WERI-Rb-1 (cell line): ENCODE measurements at regions not wholly inside any gene's neighbourhood (a gene's known extent, or its start where the extent isn't known, plus 50 kb on each side); places are given as distances from the start of the nearest gene placed in this dataset.

ENCODE experiments used
- DNase-seq: peaks from one replicate; pipeline ENCODE4 v3.0.0-alpha.2; 2020
- H3K27ac ChIP-seq: fragments of 250-450 bp; sonication (Bioruptor Pico); 2 replicates; pipeline ENCODE4 v1.5.1; 2020; ENCODE audit warnings: mild to moderate bottlenecking, moderate library complexity
- H3K27me3 ChIP-seq: fragments of 250-450 bp; sonication (Bioruptor Pico); 2 replicates; pipeline ENCODE4 v1.5.1; 2021; ENCODE audit warnings: mild to moderate bottlenecking, low read depth, moderate library complexity; ENCODE audit not compliant: insufficient read depth, severe bottlenecking
- H3K36me3 ChIP-seq: fragments of 250-450 bp; sonication (Bioruptor Pico); 2 replicates; pipeline ENCODE4 v1.5.1; 2020; ENCODE audit warnings: mild to moderate bottlenecking, moderate library complexity
- H3K4me3 ChIP-seq: 2 replicates; pipeline ENCODE4 v1.5.1; 2011; ENCODE audit warnings: low read depth, mild to moderate bottlenecking, control low read depth, low read length
- H3K9me3 ChIP-seq: fragments of 250-450 bp; sonication (Bioruptor Pico); 2 replicates; pipeline ENCODE4 v1.5.1; 2021; ENCODE audit warnings: mild to moderate bottlenecking, moderate library complexity; ENCODE audit not compliant: severe bottlenecking
- CTCF ChIP-seq: IDR thresholded peaks from 2 replicates; pipeline ENCODE4 v1.5.1; 2011; ENCODE audit warnings: low read depth, mild to moderate bottlenecking, control low read depth, inconsistent platforms, low read length

DNA sequence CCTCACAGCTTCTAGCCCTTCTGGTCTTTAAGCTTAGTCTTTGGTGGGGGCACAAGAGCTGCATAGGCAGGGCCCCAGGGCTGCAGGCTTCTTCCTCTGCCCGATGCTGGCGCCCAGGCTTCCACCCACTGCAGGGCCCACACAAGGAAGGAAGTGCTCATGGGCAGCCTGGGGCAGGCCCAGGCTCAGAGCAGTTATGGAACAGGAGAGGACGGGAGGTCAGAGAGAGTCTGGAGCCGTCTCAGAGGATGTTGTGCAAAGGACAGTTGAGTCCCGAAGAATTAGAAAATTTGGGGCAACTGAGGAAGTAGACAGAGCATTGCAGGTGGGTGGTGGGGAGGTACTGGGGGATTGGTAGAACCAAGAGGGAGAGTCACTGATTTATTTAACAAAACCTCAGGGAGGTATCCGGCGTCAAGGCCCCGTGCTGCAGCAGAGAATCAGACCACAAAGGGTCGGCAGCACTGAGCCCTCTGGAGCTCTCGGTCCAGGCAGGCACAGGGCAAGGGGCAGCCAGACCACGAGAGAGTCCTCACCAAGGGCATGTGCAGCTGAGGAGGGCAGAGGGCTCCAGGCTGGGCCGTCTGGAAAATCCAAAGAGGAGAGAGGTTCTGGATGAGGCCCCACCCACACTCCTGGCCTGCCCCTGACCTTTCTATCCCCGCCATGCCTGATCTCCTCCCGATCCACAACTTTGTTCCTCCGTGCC, 110.8 kb upstream of the GLI2 start:
- H3K4me3 ChIP-seq: no peak overlapping the region
- no peaks in the 10 kb centered on the region for H3K36me3 ChIP-seq
- no peaks in the 10 kb centered on the region for H3K27me3 ChIP-seq
- no peaks in the 10 kb centered on the region for H3K9me3 ChIP-seq
- peak; percentile 24 for DNase-seq
- no peak for TF ChIP-seq CTCF
- no peak overlapping the region for H3K27ac ChIP-seq

GRCh38 chr2:120625865-120626560, 109.7 kb upstream of the GLI2 start:
- no peaks in the 10 kb centered on the region for H3K36me3 ChIP-seq
- no peak overlapping the region for H3K4me3 ChIP-seq
- TF ChIP-seq CTCF: no peak
- no peak for DNase-seq
- H3K27me3 ChIP-seq: no peaks in the 10 kb centered on the region
- no peak overlapping the region for H3K27ac ChIP-seq
- no peaks in the 10 kb centered on the region for H3K9me3 ChIP-seq

- H3K9me3 ChIP-seq: no peaks in the 10 kb centered on the region
- H3K36me3 ChIP-seq: no peaks in the 10 kb centered on the region
- DNase-seq: no peak
- H3K27ac ChIP-seq: no peak overlapping the region
- H3K4me3 ChIP-seq: no peak overlapping the region
- H3K27me3 ChIP-seq: no peaks in the 10 kb centered on the region
- TF ChIP-seq CTCF: no peak
These were observed 109.1 kb upstream of the GLI2 start for GRCh38 chr2:120626566-120626965.

DNA sequence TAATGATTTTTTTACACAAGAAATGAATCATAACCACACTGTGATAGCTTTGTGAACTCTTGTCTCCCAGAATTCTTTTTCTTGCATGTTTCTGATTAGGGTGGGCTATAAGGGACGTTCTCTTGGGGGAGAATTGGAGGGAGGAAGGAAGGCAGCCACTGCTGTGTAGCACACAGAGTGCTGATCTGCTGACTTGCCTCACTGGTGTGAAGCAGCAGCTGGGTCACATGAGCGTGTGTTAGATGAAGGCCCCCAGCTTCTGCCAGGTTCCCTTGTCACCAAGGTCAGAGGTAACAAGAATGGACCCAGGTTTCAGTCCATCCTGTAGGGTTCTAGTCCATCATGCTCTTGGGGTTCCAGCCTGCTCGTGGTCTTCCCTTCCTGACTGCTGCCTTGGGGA, 107.4 kb upstream of the GLI2 start:
- H3K27ac ChIP-seq: no peak overlapping the region
- no peak for TF ChIP-seq CTCF

GRCh38 chr2:120629241-120629895, 106.3 kb upstream of the GLI2 start:
- Histone ChIP-seq H3K4me3 (no peak overlapping the region), H3K36me3 (no peaks in the 10 kb centered on the region), H3K9me3 (no peaks in the 10 kb centered on the region), H3K27ac (no peak overlapping the region), H3K27me3 (no peaks in the 10 kb centered on the region)
- no peak for TF ChIP-seq CTCF
- no peak for DNase-seq

More for the DNA sequence above, 107.4 kb upstream of the GLI2 start:
- no peaks in the 10 kb centered on the region for H3K9me3 ChIP-seq
- H3K36me3 ChIP-seq: no peaks in the 10 kb centered on the region
- H3K4me3 ChIP-seq: no peak overlapping the region
- no peaks in the 10 kb centered on the region for H3K27me3 ChIP-seq
- no peak for DNase-seq
